ENCODE measurements at regions not wholly inside any gene's neighbourhood (a gene's known extent, or its start where the extent isn't known, plus 50 kb on each side); places are given as distances from the start of the nearest gene placed in this dataset.
"Not testable (repeated sequence)": the region's sequence is repeated elsewhere in the genome, so short reads cannot be mapped to it uniquely, and the experiment has no call there.

DNA sequence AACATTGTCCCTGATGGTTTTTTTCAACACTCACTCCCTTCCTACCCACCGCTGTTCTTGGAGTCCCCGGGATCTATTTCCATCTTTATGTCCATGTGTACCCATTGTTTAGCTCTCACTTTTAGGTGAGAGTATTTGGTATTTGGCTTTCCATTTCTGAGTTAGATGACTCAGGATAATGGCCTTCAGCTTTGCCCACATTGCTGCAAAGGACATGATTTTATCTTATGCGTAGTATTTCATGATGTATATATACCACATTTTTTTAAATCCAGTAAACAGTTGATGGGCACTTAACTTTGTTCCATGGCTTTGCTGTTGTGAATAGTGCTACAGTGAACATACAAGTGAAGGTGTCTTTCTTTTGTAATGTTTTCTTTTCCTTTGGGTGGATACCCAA is 123.5 kb upstream of the KITLG start:
- no peak for DNase-seq (ENCODE audit: low spot score)

DNA sequence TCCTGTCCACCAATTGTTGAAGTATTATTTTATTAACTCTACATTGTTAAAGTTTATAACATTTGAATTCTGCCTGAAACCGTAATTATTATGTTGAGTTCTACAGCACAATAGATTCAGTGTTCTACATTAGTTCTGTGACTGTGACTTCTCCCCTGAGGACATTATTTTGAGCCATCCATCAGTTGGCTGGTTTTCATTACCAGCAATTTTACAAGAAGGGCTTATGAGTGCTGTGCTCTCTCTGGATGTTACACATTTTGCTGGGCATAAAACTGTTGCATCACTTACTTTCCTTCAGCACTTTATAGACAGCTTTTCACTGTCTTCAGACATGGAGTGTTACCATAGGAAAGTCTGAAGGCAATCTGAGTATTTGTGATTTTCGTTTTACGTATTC is 118.2 kb upstream of the KITLG start:
- DNase-seq (ENCODE audit: low spot score): no peak

DNA sequence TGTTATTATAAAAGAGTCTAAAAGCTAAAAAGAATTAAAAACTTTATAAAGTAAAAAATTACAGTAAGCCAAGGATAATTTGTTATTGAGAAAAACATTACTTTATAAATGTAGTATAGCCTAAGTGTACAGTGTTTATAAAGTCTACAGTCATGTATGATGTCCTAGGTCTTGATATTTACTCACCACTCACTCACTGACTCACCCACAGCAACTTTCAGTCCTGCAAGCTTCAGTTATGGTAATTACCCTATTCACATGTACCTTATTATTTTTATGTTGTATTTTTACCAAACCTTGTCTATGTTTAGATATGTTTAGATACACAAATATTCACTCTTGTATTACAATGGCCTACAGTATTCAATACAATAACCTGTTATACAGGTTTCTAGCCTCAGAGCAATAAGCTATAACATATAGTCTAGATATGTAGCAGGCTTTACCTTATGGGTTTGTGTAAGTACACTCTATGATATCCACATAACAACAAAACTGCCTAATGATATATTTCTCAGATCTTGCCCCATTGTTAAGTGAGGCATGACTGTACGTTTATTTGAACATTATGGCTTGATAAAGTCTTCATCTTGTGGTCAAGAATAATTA is 113.7 kb upstream of the KITLG start:
- no peak for DNase-seq (ENCODE audit: low spot score)

DNA sequence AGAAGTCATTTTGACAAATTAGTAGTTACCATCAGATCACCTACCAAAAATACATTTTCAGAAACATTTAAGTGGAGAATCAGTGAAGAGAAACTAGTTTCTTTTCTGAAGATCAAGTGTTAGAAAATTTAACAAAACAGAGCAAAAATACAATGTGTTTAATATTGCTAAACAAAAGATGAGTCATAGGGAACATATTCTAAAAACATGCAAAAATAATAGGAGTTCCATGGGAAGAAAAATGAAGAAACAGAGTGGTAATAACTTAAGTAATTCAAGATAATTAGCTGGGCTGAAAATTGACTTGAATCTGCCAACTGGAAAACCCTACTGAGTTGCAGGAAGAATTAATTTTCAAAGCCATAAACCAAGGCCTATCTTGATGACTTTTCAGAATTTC is 111.5 kb upstream of the KITLG start:
- DNase-seq (ENCODE audit: low spot score): no peak

DNA sequence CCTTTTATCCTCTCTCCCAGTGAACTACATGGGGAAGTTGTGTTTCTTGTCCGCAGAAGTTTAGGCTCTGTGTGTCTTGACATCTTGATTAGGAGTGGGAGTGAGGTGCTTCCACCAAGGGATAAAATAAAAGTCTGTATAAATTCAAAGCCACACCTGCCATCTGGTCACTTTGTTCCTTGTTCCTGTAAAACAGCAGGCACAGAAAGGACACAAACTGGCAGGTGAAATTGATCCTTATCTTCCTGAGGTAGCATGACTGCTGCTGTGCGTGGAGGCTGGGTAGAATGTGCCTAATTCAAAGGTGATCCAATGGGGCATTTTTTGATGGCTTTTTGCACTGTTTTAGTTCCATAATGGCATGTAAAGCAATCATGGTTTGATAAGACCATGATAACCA is 104.3 kb upstream of the KITLG start:
- no peak for DNase-seq (ENCODE audit: low spot score)

DNA sequence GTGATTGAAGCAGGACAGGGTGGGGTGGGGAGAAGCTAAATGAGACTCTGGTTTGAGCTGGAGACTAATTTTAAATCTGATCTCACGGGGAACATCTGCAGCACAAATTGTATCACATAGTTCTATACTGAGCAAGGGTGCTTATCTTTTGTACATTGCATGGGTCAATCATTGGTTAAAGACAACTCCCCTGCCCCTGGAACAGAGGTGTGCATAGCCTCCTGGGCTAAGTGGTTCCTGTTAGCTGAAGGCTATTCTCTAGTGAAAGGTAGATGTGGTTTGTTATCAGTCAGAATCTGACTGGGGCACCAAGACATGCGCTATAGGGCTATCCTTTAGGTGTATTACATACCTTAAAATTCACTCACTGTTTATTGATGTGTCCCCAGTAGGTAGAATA is 103.9 kb upstream of the KITLG start:
- no peak for DNase-seq (ENCODE audit: low spot score)

DNA sequence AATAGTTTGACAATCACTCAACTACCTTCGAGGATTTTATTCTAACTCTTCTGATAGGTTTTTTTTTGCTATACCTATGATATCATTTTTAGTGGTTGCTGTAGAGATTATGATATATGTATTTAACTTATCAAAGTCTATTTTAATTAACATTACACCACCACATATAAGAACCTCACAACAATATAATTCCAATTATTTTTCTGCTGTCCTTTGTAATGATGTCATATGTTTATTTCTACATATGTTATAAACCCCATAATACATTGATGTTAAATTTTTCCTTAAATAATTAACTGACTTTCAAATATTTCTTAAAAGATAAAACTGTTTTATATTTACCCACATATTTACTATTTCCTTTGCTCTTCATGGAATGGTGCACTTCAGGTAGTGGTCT is 103.4 kb upstream of the KITLG start:
- no peak for DNase-seq (ENCODE audit: low spot score)

DNA sequence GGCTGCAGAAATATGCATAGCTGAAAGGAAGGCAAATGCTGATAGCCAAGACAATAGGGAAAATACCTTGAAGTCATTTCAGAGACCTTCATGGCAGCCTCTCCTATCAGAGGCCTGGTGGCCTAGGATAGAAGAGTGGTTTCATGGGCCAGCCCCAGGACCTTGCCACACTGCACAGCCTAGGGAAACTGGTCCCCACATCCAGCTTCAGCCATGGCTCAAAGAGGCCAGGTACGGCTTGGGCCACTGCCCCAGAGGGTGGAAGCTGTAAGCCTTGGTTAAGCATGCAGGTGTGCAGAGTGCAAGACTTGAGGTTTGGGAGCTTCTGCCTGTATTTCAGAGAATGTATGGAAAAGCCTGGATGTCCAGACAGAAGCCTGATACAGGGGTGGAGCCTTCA is 101.0 kb upstream of the KITLG start:
- DNase-seq (ENCODE audit: low spot score): no peak

DNA sequence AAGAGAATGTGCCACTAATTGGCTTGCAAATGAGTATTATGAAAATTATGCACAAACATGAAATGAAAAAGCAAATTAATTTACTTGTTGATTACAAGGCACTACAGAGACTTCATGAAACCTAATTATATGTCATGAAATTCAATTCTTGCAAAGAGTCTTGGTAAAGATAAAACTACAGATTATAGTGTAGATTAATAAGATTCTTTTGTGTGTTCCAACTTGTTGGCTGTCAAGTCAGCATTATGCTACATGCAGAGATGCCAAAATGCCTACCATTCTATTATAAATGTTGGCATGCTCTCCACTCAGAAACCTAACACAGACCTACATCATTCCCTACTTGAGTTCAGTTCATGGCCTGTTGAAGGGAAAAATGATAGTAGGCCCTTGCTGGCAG is 97.2 kb upstream of the KITLG start:
- no peak for DNase-seq (ENCODE audit: low spot score)

DNA sequence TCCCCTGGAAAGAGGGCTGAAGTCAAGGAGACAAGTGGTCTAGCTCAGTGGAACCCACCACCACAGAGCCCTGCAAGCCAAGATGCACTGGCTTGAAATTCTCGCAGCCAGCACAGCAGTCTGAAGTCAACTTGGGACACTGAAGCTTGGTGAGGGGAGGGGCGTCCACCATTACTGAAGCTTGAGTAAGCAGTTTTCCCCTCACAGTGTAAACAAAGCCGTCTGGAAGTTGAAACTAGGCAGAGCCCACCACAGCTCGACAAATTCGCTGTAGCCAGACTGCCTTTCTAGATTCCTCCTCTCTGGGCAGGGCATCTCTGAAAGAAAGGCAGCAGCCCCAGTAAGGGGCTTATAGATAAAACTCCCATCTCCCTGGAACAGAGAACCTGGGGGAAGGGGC is 87.3 kb upstream of the KITLG start:
- DNase-seq (ENCODE audit: low spot score): not testable (repeated sequence)

DNA sequence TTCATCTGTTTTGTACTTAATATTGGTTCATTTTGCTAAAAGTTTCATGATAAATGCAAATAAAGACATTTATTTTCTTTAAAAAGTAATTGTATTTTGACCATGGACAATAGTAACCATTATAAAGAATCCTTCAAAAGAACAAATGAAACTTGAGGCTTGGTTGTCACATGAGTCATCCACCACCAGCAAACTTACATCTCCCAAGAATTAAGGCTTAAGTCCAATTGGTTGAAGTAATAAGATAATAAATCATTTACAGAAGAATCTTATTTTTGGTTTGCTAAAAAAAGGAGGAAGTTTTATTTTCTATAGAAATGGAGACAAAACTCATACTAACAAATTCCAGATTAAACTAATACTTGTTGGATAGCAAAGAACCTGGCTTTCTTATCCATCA is 84.8 kb upstream of the KITLG start:
- DNase-seq (ENCODE audit: low spot score): no peak

DNA sequence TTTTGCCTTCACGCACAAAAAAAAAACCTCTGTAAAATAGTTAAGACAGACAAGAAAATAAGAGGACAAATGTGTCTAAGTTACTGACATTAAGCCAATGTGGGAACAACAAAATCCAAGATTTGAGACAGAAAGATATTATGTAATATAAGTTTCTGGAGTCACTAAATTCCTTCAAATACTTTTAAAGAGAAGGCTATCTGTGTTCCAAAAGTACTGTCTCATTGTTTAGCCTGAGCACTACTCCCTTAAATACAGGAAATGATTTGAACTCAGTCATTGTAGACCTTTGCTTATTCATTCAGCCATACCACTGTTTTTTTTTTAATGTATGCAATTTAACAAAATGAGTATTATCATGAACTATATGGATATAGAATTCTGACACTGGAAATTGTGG is 82.7 kb upstream of the KITLG start:
- no peak for DNase-seq (ENCODE audit: low spot score)

DNA sequence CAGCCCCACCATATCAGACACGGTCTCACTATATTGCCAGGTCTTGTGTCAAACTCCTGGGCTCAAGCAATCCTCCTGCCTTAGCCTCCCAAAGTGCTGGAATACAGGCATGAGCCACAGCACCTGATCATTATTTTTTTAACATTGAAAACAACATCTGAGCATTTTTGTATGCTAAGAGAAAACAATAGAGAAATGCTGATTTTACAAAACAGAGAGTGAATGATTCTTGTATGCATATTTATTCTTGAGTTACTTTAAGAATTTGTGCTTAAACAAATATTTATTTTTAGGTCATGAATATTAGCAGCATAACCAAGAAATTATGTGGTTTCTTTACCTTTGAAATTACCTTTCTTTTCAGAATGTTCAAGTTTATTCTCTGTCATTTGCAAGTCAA is 81.8 kb upstream of the KITLG start:
- no peak for DNase-seq (ENCODE audit: low spot score)

DNA sequence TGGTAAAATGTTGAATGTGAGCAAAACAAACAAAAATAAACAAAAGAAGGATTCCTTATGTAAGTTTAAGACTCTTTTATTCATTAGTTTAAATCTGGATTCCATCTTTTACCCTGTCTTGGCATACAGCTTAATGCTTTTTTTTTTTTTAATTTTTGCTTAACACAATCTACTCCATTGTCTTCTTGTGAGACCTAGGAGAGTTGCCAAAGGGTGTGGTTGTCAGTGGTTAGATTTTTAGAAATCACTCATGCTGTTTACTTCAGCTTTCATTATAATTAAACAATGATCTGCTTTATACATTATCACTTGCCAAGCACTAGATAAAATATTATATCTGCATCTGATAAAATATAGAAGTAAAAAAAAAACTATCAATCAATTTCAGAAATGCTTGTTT is 77.7 kb upstream of the KITLG start:
- no peak for DNase-seq (ENCODE audit: low spot score)

DNA sequence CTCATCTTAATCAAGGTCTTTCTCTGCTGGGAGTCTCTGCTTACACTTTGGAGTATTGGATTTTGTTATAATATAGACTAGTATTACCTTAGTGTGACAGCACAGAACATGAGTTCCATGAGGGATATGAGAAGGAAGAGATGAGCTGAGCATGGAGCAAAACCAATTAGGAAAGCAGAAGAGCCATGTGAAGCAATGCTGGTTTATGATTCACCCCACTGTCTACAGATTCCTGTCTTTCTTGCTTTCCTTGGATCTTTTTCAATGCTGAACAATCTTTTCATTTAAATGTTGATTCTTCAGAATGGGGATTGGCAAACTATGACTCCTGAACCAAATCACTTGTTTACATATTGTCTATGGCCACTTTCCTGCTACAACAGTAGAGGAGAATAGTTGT is 70.4 kb upstream of the KITLG start:
- DNase-seq (ENCODE audit: low spot score): no peak

DNA sequence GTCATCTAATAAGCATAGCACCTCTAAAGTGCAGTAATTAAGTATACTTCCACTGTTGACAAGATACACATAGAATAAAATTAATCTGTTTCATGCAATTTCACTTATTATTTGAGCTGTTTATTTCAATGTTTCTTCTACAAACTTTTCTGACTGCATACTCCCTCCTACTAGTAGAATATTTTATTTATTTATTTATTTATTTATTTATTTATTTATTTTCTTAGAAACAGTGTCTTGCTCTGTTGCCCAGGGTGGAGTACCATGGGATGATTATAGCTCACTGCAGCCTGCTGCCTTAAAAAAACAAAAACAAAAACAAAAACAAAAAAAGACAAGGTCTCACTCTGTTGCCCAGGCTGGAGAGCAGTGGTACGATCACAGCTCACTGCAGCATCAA is 68.4 kb upstream of the KITLG start:
- no peak for DNase-seq (ENCODE audit: low spot score)

DNA sequence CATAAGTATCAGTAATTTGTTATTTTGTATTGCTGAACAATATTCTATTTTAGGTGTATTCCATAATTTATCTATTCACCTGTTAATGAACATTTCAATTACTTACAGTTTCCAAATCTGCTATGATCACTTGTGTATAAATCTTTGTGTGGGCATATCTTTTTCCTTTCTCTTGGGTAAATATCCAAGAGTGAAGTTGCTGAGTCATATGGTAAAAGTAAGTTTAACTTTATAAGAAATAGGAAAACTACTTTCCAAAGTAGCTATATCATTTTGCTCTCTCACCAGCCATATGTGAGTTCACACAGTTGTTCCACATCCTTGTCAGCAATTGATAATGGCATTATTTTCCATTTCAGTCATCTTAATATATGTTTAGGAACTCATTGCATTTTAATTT is 66.6 kb upstream of the KITLG start:
- DNase-seq (ENCODE audit: low spot score): no peak

DNA sequence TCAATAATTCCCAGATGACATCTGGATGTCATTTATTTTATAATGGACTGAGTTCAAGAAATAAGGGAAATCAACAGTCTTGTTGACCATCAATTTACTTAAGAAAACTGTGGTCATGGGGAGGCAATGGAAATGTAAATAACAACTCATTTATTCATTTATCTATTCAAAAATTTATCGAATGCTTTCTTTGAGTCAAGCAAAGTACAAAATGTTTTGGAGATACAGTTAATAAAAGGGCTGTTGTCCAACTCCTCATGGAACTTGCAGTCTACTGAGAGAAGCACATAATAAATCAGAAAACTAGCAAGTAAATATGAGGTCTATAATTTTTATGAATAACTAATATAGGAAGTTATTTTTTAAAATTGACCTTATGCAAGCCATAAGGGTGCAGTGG is 65.5 kb upstream of the KITLG start:
- no peak for DNase-seq (ENCODE audit: low spot score)

DNA sequence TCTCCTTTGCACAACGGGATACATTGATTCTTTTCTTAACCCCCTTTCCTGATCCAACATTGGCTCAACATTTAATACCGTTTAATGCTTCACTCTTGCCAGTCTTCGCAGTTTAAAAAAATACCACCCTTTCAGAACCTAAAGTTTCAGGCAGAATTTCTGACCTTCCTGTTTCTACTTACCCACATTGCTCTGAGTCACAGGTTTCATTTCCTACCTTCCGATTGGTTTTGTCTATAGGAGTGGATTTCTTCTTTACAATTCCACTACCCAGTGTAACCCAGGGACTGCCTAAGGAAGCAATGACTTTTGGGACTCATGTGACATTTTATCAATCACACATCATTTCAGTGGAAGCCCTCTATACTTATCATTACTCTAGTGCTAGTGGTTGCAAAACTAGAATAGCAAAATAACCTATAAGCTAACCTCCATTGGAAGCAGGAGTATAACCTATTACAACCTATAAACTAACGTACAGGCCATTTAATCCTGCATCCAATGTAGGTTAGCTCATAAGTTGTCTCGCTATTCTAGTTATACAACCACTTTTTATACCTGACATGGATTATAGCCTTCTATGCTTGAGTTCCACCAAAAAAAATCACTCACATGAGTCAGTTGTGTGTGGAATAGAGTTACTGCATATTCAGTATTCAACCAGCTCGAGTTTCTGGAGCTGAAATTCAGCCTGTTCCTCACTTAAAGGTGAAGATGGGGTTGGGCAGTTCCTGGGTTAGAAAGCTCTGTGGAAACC is 64.9 kb upstream of the KITLG start:
- no peak for DNase-seq (ENCODE audit: low spot score)

DNA sequence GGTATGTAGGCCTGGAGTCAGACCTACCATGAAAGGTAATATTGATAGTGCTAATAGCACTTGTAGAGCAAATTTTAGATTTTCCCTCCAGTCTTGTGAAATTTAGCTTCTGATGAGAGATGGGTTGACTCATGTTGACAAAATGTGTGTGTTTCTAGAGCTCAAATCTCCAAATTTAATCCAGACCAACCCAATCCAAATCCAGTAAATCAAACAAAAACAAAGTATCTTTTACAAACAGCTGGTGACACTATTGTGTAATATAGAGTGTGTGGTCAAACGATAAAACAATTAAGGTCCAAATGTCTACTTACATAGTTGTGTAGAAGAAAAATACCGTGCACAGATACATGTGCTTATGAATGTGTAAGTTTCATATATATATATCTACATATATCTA is 63.4 kb upstream of the KITLG start:
- DNase-seq (ENCODE audit: low spot score): no peak

DNA sequence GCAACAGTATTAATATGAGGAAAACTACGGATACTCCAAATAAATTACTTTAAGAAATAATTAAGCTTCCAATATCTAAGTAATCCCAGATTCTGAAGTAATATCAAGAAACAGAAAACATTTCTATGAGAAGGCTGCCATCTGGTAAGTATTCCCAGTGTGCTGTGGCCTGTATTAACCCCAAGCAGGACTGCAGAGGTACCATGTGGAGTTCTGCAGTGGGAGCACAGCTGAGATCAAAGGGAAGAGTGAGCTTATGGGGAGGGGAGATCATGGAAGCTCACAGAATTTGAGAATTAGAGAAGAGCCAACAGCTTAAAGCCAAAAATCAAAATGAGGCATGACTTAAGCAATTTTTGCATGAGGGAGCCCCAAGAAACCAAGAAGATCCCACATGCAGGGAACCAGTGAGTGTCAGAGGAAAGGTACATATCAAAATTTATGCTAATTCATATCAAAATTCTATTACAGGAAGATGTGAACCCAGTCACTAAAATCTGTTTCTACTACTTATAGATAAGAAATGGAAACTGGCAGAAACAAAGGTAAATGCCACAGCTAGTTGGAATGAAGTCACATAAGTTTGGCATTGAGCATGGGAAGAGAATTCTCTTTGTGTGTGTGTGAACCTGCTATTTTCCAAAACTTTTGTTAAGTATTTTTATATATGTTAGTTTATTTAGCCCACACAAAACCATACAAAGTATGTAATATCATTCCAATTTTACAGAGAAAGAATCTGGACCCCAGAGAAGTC is 62.6 kb upstream of the KITLG start:
- DNase-seq (ENCODE audit: low spot score): no peak

DNA sequence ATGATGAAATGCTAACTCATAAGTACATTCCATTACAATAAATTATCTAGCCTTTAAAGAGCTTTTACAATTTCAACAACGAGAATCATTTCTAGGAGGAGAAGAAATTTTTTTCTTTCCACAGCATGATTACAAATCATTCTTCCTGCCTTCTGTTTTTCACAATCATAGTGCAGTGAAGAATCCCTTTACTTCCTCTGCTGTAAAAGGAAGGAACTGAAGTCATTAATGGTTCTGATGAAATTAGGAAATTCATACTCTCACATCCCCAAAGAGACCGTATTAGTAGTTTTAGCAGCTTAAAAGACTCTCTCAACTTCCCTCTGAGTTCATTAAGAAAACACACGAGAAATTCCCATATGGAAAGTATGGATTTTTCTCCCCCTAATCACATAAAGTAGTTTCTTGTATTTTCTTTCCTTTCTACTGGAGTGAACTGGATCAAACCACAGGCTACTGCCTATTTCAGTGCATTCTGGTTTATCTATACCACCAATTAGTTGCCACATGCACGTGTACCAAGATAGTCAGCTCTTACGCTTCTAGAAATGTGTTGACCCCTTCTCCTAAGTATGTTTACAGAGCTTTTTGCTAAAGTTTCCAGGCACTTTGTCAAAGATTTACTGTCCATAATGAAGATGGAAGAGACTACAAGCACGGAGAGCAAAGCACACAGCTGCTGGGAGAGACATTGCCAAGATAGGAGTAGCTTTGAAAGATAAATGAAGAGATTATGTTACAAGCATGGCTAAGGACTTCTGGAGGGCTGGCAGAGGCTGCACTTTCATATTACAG is 58.9 kb upstream of the KITLG start:
- DNase-seq (ENCODE audit: low spot score): no peak

DNA sequence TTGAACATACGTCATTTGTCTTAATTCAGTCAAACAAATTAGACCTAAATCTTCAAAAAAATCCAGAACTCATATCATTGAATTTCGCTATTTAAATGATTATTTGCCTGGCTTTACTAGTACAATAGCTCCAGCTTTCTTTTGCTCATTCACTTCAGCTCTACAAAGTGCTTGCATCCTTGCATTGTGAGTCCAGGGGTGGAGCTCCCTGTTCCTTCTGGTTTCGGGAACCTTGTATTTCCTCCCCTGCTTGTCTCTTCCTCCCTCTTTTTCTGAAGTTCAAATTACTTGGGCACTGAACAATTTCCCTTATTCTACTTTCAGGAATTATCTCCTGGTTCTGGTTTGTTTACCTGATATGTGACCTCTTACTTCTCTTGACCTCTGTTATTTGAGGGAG is 58.1 kb upstream of the KITLG start:
- no peak for DNase-seq (ENCODE audit: low spot score)

Measured in D341Med (cell line).